Nephron (organoid): ENCODE measurements at regions not wholly inside any gene's neighbourhood (a gene's known extent, or its start where the extent isn't known, plus 50 kb on each side); places are given as distances from the start of the nearest gene placed in this dataset.

ENCODE experiments used
- H3K27ac Mint-ChIP-seq, 3 experiments: 2 replicates each; pipeline ENCODE4 v1.8.0; 2020; ENCODE audit warnings: mixed read lengths in 3 of 3, mild to moderate bottlenecking in 2 of 3, moderate library complexity in 1 of 3
- H3K27me3 Mint-ChIP-seq: 2 replicates; pipeline ENCODE4 v1.8.0; 2021; ENCODE audit warnings: low read depth, mild to moderate bottlenecking, moderate library complexity, mixed read lengths
- H3K36me3 Mint-ChIP-seq: 2 replicates; pipeline ENCODE4 v1.8.0; 2020; ENCODE audit warnings: low read depth, mixed read lengths
- H3K4me1 Mint-ChIP-seq: 2 replicates; pipeline ENCODE4 v1.8.0; 2020; ENCODE audit warnings: mixed read lengths
- H3K4me3 Mint-ChIP-seq, 3 experiments: 2 replicates each; pipeline ENCODE4 v1.8.0; 2020; ENCODE audit warnings: mild to moderate bottlenecking in 3 of 3, mixed read lengths in 3 of 3, moderate library complexity in 2 of 3
- H3K9me3 Mint-ChIP-seq: 2 replicates; pipeline ENCODE4 v1.8.0; 2020; ENCODE audit warnings: mixed read lengths
- TF ChIP-seq, protein P1 (sequence below), 3 experiments: fragments of 200-600 bp; sonication (generic); IDR thresholded peaks; one replicate each; pipeline ENCODE4 v1.5.0; 2021; ENCODE audit warnings: antibody characterized with exemption in 3 of 3; ENCODE audit not compliant: unreplicated experiment in 3 of 3

DNA sequence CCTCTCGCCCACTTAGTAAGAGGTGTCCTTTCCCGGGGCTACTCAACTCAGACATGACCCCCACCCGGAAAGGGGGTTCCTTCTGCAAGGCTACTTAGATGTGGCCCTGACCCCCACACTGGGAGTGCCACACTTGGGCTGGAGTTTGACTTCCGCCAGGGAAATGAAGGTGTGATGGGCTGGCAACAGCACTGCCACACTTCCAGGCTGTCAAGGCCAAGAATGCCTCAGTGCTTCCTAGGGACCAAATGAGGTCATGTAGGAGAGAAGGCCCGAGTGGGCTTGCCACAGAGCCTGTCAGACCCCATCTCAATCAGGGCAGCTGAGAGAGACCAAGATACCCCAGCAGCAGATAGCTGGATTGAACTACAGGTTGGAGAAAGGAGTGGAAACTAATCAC lies 55.5 kb downstream of the DRD1 start:
- Mint-ChIP-seq H3K4me1 (no peaks in the 10 kb centered on the region), H3K27me3 (peaks cover 48% of the 10 kb centered on the region), H3K36me3 (no peaks in the 10 kb centered on the region), H3K4me3 (no peak overlapping the region), H3K27ac (no peak overlapping the region), H3K9me3 (no peaks in the 10 kb centered on the region)
- TF ChIP-seq, protein P1, sequence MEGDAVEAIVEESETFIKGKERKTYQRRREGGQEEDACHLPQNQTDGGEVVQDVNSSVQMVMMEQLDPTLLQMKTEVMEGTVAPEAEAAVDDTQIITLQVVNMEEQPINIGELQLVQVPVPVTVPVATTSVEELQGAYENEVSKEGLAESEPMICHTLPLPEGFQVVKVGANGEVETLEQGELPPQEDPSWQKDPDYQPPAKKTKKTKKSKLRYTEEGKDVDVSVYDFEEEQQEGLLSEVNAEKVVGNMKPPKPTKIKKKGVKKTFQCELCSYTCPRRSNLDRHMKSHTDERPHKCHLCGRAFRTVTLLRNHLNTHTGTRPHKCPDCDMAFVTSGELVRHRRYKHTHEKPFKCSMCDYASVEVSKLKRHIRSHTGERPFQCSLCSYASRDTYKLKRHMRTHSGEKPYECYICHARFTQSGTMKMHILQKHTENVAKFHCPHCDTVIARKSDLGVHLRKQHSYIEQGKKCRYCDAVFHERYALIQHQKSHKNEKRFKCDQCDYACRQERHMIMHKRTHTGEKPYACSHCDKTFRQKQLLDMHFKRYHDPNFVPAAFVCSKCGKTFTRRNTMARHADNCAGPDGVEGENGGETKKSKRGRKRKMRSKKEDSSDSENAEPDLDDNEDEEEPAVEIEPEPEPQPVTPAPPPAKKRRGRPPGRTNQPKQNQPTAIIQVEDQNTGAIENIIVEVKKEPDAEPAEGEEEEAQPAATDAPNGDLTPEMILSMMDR (IDR thresholded peaks at IDR 0.05; ENCODE audit: unreplicated experiment in 3 of 3) = no peak

DNA sequence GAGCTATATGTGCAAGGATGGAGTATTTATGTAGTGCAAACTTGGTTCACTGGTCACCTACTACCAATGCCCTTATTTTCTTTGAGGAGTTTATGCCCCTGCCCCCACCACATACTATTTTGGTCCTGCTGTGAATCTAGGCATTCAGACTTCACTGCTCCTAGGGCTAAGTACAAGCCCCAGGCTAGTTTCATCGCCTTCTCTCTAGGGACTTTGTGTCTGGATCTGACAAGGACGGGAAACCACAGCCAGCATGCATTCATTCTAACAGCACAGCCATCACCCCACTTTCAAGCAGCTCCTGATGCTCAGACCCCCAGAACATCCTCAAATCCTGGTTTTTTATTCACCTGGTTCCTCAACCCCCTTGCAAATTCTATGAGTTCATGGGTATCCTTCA lies 56.8 kb downstream of the DRD1 start:
- Mint-ChIP-seq H3K27me3 (peaks cover 60% of the 10 kb centered on the region), H3K36me3 (no peaks in the 10 kb centered on the region), H3K9me3 (no peaks in the 10 kb centered on the region), H3K27ac (no peak overlapping the region), H3K4me1 (no peaks in the 10 kb centered on the region), H3K4me3 (no peak overlapping the region)
- TF ChIP-seq, protein P1 (IDR thresholded peaks at IDR 0.05; ENCODE audit: unreplicated experiment in 3 of 3) = no peak

DNA sequence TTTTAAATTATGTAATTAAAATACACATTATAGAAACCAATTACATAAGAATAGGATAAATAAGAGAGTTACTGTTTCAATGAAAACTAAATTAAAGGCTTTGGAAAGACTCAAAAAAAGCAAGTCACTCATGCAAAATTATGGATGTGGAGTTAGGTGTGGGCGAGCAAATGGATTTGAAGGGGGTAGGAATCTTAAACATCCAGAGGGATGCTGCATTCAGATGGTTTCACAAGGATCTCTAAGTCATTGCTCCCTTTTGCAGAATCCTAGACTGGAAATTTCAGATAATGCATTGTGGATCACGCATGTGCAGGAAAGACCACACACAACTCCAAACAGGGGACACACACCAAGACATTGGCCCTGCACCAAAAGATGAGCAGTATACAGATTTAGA lies 57.5 kb downstream of the DRD1 start:
- TF ChIP-seq, protein P1 (IDR thresholded peaks at IDR 0.05; ENCODE audit: unreplicated experiment in 3 of 3) = no peak
- Mint-ChIP-seq H3K4me1 (no peaks in the 10 kb centered on the region), H3K27ac (no peak overlapping the region), H3K36me3 (no peaks in the 10 kb centered on the region), H3K9me3 (no peaks in the 10 kb centered on the region), H3K4me3 (no peak overlapping the region), H3K27me3 (peaks cover 61% of the 10 kb centered on the region)

DNA sequence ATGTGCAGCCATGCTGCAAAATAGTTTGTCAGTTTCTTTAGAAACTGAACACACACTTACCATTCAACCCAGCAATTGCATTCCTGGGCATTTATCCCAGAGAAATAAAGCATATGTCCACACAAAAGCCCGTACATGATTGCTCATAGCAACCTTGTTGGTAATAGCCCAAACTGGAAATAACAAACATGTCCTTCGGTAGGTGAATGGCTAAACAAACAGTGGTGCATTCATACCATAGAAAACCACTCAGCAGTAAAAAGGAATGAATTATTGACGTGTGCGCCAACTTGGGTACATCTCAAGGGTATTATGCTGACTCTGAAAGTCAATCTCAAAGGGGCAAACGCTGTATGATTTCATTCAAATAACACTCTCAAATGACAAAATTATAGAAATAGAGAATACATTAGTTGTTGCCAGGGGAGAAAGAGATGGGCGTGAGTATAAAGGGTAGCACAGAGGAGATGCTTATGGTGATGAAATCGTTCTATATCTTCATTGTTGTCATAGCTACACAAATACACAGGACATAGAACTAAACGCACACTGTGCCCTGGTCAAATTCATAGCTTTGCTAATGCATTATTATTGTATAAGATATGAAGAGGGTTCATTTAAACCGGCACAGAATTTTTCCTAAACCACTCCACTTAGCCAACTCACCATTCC lies 58.2 kb downstream of the DRD1 start:
- peaks cover 6% of the 10 kb centered on the region for H3K9me3 Mint-ChIP-seq
- no peak overlapping the region for H3K27ac Mint-ChIP-seq
- peaks cover 68% of the 10 kb centered on the region for H3K27me3 Mint-ChIP-seq
- no peaks in the 10 kb centered on the region for H3K36me3 Mint-ChIP-seq
- H3K4me1 Mint-ChIP-seq = no peaks in the 10 kb centered on the region
- no peak overlapping the region for H3K4me3 Mint-ChIP-seq
- TF ChIP-seq, protein P1 (IDR thresholded peaks at IDR 0.05; ENCODE audit: unreplicated experiment in 3 of 3) = no peak

DNA sequence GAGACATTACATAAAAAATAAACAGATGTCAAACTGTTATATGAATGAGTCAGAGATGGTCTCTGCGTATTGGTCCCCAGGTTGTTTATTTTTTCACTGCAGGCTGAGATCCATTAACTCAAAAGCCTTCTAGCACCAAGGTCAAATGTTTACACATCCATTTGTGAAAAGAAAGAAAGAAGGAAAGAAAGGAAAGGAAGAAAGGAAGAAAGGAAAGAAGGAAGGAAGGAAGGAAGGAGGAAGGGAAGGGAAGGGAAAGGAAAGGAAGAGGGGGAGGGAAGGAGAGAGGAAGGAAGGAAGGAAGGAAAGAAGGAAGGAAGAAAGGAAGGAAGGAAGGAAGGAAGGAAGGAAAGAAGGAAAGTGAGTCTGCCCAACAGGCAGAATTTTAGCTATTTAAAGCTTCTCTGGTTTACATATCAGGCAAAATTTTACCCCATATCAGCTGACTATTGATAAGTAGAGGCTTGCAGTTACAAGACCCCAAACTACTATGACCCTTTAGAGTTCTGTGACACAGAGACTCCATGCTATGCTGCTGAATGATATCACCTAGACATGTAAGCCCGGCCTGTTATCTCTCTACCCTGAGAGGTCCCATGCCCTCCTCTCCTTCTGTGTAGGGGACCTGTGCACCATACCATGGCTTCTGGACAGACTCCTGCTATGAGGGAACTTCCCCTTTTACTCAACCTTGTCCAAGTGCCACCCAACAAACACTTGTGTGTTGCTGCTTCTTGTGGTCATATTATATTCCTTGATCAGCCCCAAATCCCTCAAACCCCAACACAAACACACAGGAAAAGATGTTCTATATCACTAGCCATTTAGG lies 59.0 kb downstream of the DRD1 start:
- TF ChIP-seq, protein P1 (IDR thresholded peaks at IDR 0.05; ENCODE audit: unreplicated experiment in 3 of 3) = no peak
- no peak overlapping the region for H3K27ac Mint-ChIP-seq
- no peak overlapping the region for H3K4me3 Mint-ChIP-seq
- H3K27me3 Mint-ChIP-seq = peaks cover 68% of the 10 kb centered on the region
- no peaks in the 10 kb centered on the region for H3K4me1 Mint-ChIP-seq
- no peaks in the 10 kb centered on the region for H3K36me3 Mint-ChIP-seq
- H3K9me3 Mint-ChIP-seq = peaks cover 6% of the 10 kb centered on the region
